H9 (cell line): ENCODE measurements at regions not wholly inside any gene's neighbourhood (a gene's known extent, or its start where the extent isn't known, plus 50 kb on each side); places are given as distances from the start of the nearest gene placed in this dataset.

ENCODE experiments used
- DNase-seq: peaks from one replicate; pipeline ENCODE4 v3.0.0-alpha.2; 2017
- H2AFZ ChIP-seq: one replicate; pipeline ENCODE4 v1.6.1; 2013; ENCODE audit warnings: mild to moderate bottlenecking, low read length, control low read depth, moderate library complexity
- H2AK5ac ChIP-seq: 2 replicates; pipeline ENCODE4 v1.6.1; 2013; ENCODE audit warnings: low read length, control low read depth, mixed read lengths; ENCODE audit not compliant: insufficient read length
- H2BK120ac ChIP-seq: one replicate; pipeline ENCODE4 v1.6.1; 2013; ENCODE audit warnings: low read depth, mild to moderate bottlenecking, low read length, control low read depth, inconsistent platforms; ENCODE audit not compliant: poor library complexity, severe bottlenecking
- H2BK12ac ChIP-seq: 2 replicates; pipeline ENCODE4 v1.6.1; 2013; ENCODE audit warnings: low read length, control low read depth, mixed read lengths, low read depth; ENCODE audit not compliant: insufficient read length
- H2BK15ac ChIP-seq: 2 replicates; pipeline ENCODE4 v1.6.1; 2013; ENCODE audit warnings: low read depth, low read length, control low read depth
- H2BK20ac ChIP-seq: one replicate; pipeline ENCODE4 v1.6.1; 2013; ENCODE audit warnings: low read depth, mild to moderate bottlenecking, low read length, control low read depth, inconsistent platforms; ENCODE audit not compliant: poor library complexity, severe bottlenecking
- H2BK5ac ChIP-seq: 2 replicates; pipeline ENCODE4 v1.6.1; 2013; ENCODE audit warnings: low read length, control low read depth, mixed read lengths; ENCODE audit not compliant: insufficient read length
- H3K14ac ChIP-seq: 2 replicates; pipeline ENCODE4 v1.6.1; 2013; ENCODE audit warnings: low read length, control low read depth; ENCODE audit not compliant: insufficient read depth
- H3K18ac ChIP-seq: 2 replicates; pipeline ENCODE4 v1.6.1; 2013; ENCODE audit warnings: low read depth, mild to moderate bottlenecking, mixed read lengths, low read length, control low read depth; ENCODE audit not compliant: insufficient read length
- H3K23ac ChIP-seq: 2 replicates; pipeline ENCODE4 v1.6.1; 2013; ENCODE audit warnings: low read length, control low read depth, mixed read lengths, low read depth; ENCODE audit not compliant: insufficient read length
- H3K23me2 ChIP-seq: 2 replicates; pipeline ENCODE4 v1.6.1; 2013; ENCODE audit warnings: low read depth, mild to moderate bottlenecking, mixed read lengths, low read length, control low read depth; ENCODE audit not compliant: insufficient read length, poor library complexity, severe bottlenecking
- H3K27ac ChIP-seq: 2 replicates; pipeline ENCODE4 v1.5.1; 2013; ENCODE audit warnings: low read length, control low read depth, mixed read lengths, low read depth; ENCODE audit not compliant: insufficient read length
- H3K27me3 ChIP-seq: 2 replicates; pipeline ENCODE4 v1.6.1; 2013; ENCODE audit warnings: low read length, control low read depth, inconsistent platforms; ENCODE audit not compliant: insufficient read depth
- H3K4ac ChIP-seq: 2 replicates; pipeline ENCODE4 v1.6.1; 2013; ENCODE audit warnings: low read depth, mild to moderate bottlenecking, control low read depth, inconsistent platforms, low read length, moderate library complexity
- H3K4me1 ChIP-seq: 2 replicates; pipeline ENCODE4 v1.6.1; 2013; ENCODE audit warnings: low read length, control low read depth, inconsistent platforms; ENCODE audit not compliant: insufficient read depth
- H3K4me2 ChIP-seq: 2 replicates; pipeline ENCODE4 v1.6.1; 2013; ENCODE audit warnings: low read length, control low read depth, mixed read lengths; ENCODE audit not compliant: insufficient read length, insufficient read depth
- H3K56ac ChIP-seq: 2 replicates; pipeline ENCODE4 v1.6.1; 2013; ENCODE audit warnings: low read depth, mild to moderate bottlenecking, mixed read lengths, low read length, control low read depth; ENCODE audit not compliant: insufficient read length
- H3K79me1 ChIP-seq: 2 replicates; pipeline ENCODE4 v1.6.1; 2013; ENCODE audit warnings: low read depth, mild to moderate bottlenecking, moderate library complexity, low read length, control low read depth, inconsistent platforms; ENCODE audit not compliant: insufficient read depth, poor library complexity, severe bottlenecking
- H3K79me2 ChIP-seq: 2 replicates; pipeline ENCODE4 v1.6.1; 2013; ENCODE audit warnings: low read length, control low read depth, inconsistent platforms; ENCODE audit not compliant: insufficient read depth
- H3K9ac ChIP-seq: 2 replicates; pipeline ENCODE4 v1.6.1; 2013; ENCODE audit warnings: low read length, control low read depth, mixed read lengths; ENCODE audit not compliant: insufficient read length; ENCODE audit errors: extremely low read depth
- H3K9me3 ChIP-seq: one replicate; pipeline ENCODE4 v1.6.1; 2013; ENCODE audit warnings: low read depth, low read length, inconsistent platforms; ENCODE audit not compliant: control insufficient read depth
- H3T11ph ChIP-seq: one replicate; pipeline ENCODE4 v1.6.1; 2013; ENCODE audit warnings: mild to moderate bottlenecking, low read length, control low read depth, inconsistent platforms
- H4K20me1 ChIP-seq: one replicate; pipeline ENCODE4 v1.6.1; 2013; ENCODE audit not compliant: control insufficient read depth, insufficient read length, insufficient read depth
- H4K5ac ChIP-seq: 2 replicates; pipeline ENCODE4 v1.6.1; 2013; ENCODE audit warnings: low read depth, mild to moderate bottlenecking, mixed read lengths, low read length, control low read depth; ENCODE audit not compliant: insufficient read length
- H4K8ac ChIP-seq: replicated peaks from 2 replicates; pipeline ENCODE4 v1.6.1; 2013; ENCODE audit warnings: low read length, control low read depth, mixed read lengths, low read depth; ENCODE audit not compliant: insufficient read length
- H4K91ac ChIP-seq: 2 replicates; pipeline ENCODE4 v1.6.1; 2013; ENCODE audit warnings: low read depth, mild to moderate bottlenecking, moderate library complexity, mixed read lengths, low read length, control low read depth; ENCODE audit not compliant: insufficient read length
- H3K27ac Mint-ChIP-seq, 3 experiments: 2 replicates in 2 of 3; 3 replicates in 1 of 3; pipeline ENCODE4 v1.8.0; 2020 to 2021; ENCODE audit warnings: mixed read lengths in 3 of 3, mild to moderate bottlenecking in 1 of 3, moderate library complexity in 1 of 3
- H3K27me3 Mint-ChIP-seq: 2 replicates; pipeline ENCODE4 v1.8.0; 2021; ENCODE audit warnings: low read depth, mild to moderate bottlenecking, moderate library complexity, mixed read lengths
- H3K36me3 Mint-ChIP-seq, 3 experiments: 2 replicates in 2 of 3; 3 replicates in 1 of 3; pipeline ENCODE4 v1.8.0; 2020 to 2021; ENCODE audit warnings: low read depth in 3 of 3, mixed read lengths in 3 of 3; ENCODE audit not compliant: insufficient read depth in 1 of 3
- H3K4me1 Mint-ChIP-seq, 2 experiments: 2 replicates each; pipeline ENCODE4 v1.8.0; 2020; ENCODE audit warnings: mixed read lengths in 2 of 2
- H3K4me3 Mint-ChIP-seq, 2 experiments: 2 replicates in 1 of 2; 3 replicates in 1 of 2; pipeline ENCODE4 v1.8.0; 2020 to 2021; ENCODE audit warnings: mild to moderate bottlenecking in 2 of 2, mixed read lengths in 2 of 2, moderate library complexity in 1 of 2
- H3K9me3 Mint-ChIP-seq, 2 experiments: 2 replicates in 1 of 2; 3 replicates in 1 of 2; pipeline ENCODE4 v1.8.0; 2020; ENCODE audit warnings: mild to moderate bottlenecking in 2 of 2, mixed read lengths in 2 of 2, moderate library complexity in 1 of 2
- WGBS: extraction: QIAGEN DNeasy Blood & Tissue Kit; methylation state at CpG from one replicate; pipeline ENCODE4 v1.1.7; 2013; ENCODE audit warnings: missing lambda C conversion rate, low lambda C conversion rate, mixed read lengths; ENCODE audit not compliant: insufficient read length; ENCODE audit errors: extremely low coverage; 5-methylcytosine and 5-hydroxymethylcytosine counted together
- TF ChIP-seq, protein P1 (sequence below): fragments of 200-600 bp; sonication (generic); conservative IDR thresholded peaks from 3 replicates; pipeline ENCODE4 v1.8.0; 2021; ENCODE audit warnings: antibody characterized with exemption, mild to moderate bottlenecking

- H3K9me3 ChIP-seq, result no peaks in the 10 kb centered on the region
- H3K56ac ChIP-seq, result no peak overlapping the region
- no peaks in the 10 kb centered on the region for H3K79me1 ChIP-seq
- H3K9ac ChIP-seq, result no peak overlapping the region
- no peak overlapping the region for H4K5ac ChIP-seq
- Mint-ChIP-seq H3K27me3 (no peaks in the 10 kb centered on the region), H3K36me3 (no peaks in the 10 kb centered on the region), H3K4me1 (no peaks in the 10 kb centered on the region), H3K9me3 (no peaks in the 10 kb centered on the region), H3K27ac (no peak overlapping the region), H3K4me3 (no peak overlapping the region)
- no peaks in the 10 kb centered on the region for H3K23me2 ChIP-seq
- no peak overlapping the region for H4K8ac ChIP-seq
- no peaks in the 10 kb centered on the region for H4K20me1 ChIP-seq
- H3K23ac ChIP-seq, result no peak overlapping the region
- no peak overlapping the region for H2BK120ac ChIP-seq
- H2BK5ac ChIP-seq, result no peak overlapping the region
- DNase-seq, result no peak
- H3T11ph ChIP-seq, result no peak overlapping the region
- no peak overlapping the region for H2BK20ac ChIP-seq
- H3K27ac ChIP-seq, result no peak overlapping the region
- TF ChIP-seq, protein P1, sequence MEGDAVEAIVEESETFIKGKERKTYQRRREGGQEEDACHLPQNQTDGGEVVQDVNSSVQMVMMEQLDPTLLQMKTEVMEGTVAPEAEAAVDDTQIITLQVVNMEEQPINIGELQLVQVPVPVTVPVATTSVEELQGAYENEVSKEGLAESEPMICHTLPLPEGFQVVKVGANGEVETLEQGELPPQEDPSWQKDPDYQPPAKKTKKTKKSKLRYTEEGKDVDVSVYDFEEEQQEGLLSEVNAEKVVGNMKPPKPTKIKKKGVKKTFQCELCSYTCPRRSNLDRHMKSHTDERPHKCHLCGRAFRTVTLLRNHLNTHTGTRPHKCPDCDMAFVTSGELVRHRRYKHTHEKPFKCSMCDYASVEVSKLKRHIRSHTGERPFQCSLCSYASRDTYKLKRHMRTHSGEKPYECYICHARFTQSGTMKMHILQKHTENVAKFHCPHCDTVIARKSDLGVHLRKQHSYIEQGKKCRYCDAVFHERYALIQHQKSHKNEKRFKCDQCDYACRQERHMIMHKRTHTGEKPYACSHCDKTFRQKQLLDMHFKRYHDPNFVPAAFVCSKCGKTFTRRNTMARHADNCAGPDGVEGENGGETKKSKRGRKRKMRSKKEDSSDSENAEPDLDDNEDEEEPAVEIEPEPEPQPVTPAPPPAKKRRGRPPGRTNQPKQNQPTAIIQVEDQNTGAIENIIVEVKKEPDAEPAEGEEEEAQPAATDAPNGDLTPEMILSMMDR, result no peak
- no peak overlapping the region for H2AFZ ChIP-seq
- H3K27me3 ChIP-seq, result no peaks in the 10 kb centered on the region
- no peak overlapping the region for H3K18ac ChIP-seq
- no peak overlapping the region for H3K4ac ChIP-seq
- H3K79me2 ChIP-seq, result no peaks in the 10 kb centered on the region
- no peak overlapping the region for H3K14ac ChIP-seq
- no peak overlapping the region for H3K4me2 ChIP-seq
- no peaks in the 10 kb centered on the region for H3K4me1 ChIP-seq
- no peak overlapping the region for H2BK15ac ChIP-seq
- no peak overlapping the region for H2AK5ac ChIP-seq
- H4K91ac ChIP-seq, result no peak overlapping the region
- no peak overlapping the region for H2BK12ac ChIP-seq
- no CpG with 5 or more reads among the region's 2 CpGs for WGBS
These were observed 267.8 kb upstream of the NREP start for GRCh38 chr5:112024769-112025168.
